ENCODE measurements at regions not wholly inside any gene's neighbourhood (a gene's known extent, or its start where the extent isn't known, plus 50 kb on each side); places are given as distances from the start of the nearest gene placed in this dataset.

DNA sequence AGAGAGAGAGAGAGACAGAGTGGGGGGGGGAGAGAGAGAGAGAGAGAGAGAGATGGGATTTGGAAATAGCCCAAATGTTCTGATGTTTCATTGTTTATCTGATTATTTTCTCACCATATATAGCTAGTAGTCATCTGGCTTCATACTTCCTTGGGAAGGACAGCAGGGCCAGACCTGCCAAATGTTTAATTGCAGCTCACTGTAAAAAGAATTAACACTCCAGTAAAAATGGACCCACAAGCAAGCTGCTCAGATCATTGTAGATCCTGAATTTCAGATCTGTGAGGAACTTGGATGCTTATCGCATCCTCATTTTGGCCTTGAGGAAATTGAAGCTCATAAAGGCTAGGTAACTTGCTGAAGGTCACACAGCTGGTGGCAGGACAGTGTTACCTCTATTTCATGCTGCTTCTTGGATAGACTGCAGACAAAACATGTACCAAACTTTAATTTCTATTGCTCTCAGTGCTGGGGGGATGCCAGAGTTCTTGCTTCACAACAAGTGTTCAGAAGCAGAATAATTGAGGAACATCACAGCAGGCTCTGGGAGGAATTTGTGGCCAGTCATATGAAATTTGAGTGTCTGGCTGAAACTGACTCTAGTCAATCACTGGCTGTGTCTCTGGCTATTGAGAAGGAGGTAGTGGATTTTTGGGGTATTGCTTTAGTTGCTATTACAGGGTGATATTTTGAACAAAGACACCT is 223.5 kb downstream of the PIK3C3 start:
- Histone ChIP-seq H3K9me3 (replicated peaks) (no peaks in the 10 kb centered on the region), H3K36me3 (no peaks in the 10 kb centered on the region), H3K4me1 (replicated peaks) (peaks cover 22% of the 10 kb centered on the region), H3K27me3 (replicated peaks) (no peaks in the 10 kb centered on the region), H3K27ac (no peak overlapping the region), H3K4me3 (no peak overlapping the region)
- no peak for DNase-seq (ENCODE audit: low read depth in 1 of 2, low spot score in 2 of 2)

DNA sequence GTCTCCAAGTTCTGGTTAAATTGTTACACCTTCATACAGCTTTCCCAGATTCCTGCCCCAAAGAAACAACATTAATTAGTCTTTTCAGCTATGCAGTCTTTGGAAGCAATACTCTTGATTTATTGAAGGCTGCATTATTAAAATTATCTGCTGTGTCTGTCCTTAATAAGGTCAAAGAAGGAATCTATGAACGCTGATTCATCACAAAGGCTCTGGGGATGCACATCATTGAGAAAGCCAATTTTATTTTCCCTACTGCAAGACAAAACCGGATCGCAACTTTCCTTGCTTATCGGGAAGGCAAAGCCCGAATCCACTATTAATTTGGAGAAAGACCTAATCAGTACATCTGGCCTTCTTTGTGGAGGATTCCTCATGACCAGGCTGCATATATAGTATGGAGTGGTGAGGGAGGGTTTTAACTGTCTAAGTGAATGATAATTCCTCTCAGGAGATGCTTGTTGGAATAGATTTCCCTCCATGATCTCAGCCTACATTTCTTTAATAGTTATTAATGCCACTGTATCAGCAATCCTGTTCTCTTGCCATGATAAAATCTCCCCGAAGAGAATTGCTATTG is 224.6 kb downstream of the PIK3C3 start:
- peaks cover 31% of the 10 kb centered on the region for H3K4me1 ChIP-seq (replicated peaks)
- H3K9me3 ChIP-seq (replicated peaks), result no peaks in the 10 kb centered on the region
- DNase-seq (ENCODE audit: low read depth in 1 of 2, low spot score in 2 of 2), result no peak
- no peaks in the 10 kb centered on the region for H3K27me3 ChIP-seq (replicated peaks)
- H3K4me3 ChIP-seq, result no peak overlapping the region
- no peak overlapping the region for H3K27ac ChIP-seq
- no peaks in the 10 kb centered on the region for H3K36me3 ChIP-seq

GRCh38 chr18:42181474-42181873 is 226.4 kb downstream of the PIK3C3 start:
- no peaks in the 10 kb centered on the region for H3K27me3 ChIP-seq (replicated peaks)

GRCh38 chr18:42182728-42183700 is 228.0 kb downstream of the PIK3C3 start:
- Histone ChIP-seq H3K4me1 (replicated peaks) (peaks cover 31% of the 10 kb centered on the region), H3K4me3 (no peak overlapping the region), H3K27ac (peak overlapping the region; percentile 42), H3K9me3 (replicated peaks) (no peaks in the 10 kb centered on the region), H3K36me3 (no peaks in the 10 kb centered on the region), H3K27me3 (replicated peaks) (no peaks in the 10 kb centered on the region)
- peak in 1 of 2 experiments; percentile 40 for DNase-seq (ENCODE audit: low read depth in 1 of 2, low spot score in 2 of 2)

More at GRCh38 chr18:42181474-42181873, 226.4 kb downstream of the PIK3C3 start:
- Histone ChIP-seq H3K36me3 (no peaks in the 10 kb centered on the region), H3K4me3 (no peak overlapping the region), H3K27ac (no peak overlapping the region; the same call in 1 of the 2 replicates), H3K9me3 (replicated peaks) (no peaks in the 10 kb centered on the region), H3K4me1 (replicated peaks) (peaks cover 31% of the 10 kb centered on the region)
- no peak for DNase-seq (ENCODE audit: low read depth in 1 of 2, low spot score in 2 of 2)

GRCh38 chr18:42183746-42184145 is 228.7 kb downstream of the PIK3C3 start:
- no peaks in the 10 kb centered on the region for H3K9me3 ChIP-seq (replicated peaks)
- H3K27me3 ChIP-seq (replicated peaks), result no peaks in the 10 kb centered on the region
- peak overlapping the region; percentile 42 for H3K27ac ChIP-seq
- peaks cover 31% of the 10 kb centered on the region for H3K4me1 ChIP-seq (replicated peaks)
- H3K36me3 ChIP-seq, result no peaks in the 10 kb centered on the region
- H3K4me3 ChIP-seq, result no peak overlapping the region
- DNase-seq (ENCODE audit: low read depth in 1 of 2, low spot score in 2 of 2), result peak; percentile 76 to 84

DNA sequence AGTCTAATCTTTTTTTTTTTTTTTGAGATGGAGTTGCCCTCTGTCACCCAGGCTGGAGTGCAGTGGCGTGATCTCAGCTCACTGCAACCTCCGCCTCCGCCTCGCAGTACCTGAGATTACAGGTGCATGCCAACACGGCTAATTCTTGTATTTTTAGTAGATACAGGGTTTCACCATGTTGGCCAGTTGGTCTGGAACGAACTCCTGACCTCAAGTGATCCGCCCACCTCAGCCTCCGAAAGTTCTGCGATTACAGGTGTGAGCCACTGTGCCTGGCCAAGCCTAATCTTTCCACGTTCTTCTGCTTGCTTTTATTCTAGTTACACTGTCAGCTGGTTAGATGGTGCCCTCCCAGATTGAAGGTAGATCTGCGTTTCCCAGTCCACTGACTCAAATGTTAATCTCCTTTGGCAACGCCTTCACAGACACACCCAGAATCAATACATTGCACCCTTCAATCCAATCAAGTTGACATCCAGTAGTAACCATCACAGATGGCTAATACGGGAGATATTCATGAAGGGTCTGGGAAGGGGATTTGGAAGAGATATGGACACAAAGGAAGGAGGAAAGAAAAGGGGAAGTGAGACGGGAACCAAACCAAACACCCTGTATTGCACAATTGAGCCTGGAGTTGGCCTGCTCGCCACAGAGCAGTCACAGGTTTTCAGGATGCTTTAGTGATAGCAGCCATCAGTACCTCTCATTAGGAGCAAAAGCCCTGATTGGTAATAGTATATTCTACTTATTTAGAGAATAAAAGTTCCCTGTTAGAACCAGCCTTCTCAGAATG is 229.8 kb downstream of the PIK3C3 start:
- no peaks in the 10 kb centered on the region for H3K36me3 ChIP-seq
- no peaks in the 10 kb centered on the region for H3K27me3 ChIP-seq (replicated peaks)
- H3K9me3 ChIP-seq (replicated peaks), result no peaks in the 10 kb centered on the region
- H3K4me1 ChIP-seq (replicated peaks), result peaks cover 31% of the 10 kb centered on the region
- H3K27ac ChIP-seq, result no peak overlapping the region
- no peak for DNase-seq (ENCODE audit: low read depth in 1 of 2, low spot score in 2 of 2)
- no peak overlapping the region for H3K4me3 ChIP-seq

- no peak for DNase-seq (ENCODE audit: low read depth in 1 of 2, low spot score in 2 of 2)
- no peak overlapping the region for H3K4me3 ChIP-seq
- no peaks in the 10 kb centered on the region for H3K27me3 ChIP-seq (replicated peaks)
Observed at GRCh38 chr18:42185486-42185885, 230.5 kb downstream of the PIK3C3 start.

DNA sequence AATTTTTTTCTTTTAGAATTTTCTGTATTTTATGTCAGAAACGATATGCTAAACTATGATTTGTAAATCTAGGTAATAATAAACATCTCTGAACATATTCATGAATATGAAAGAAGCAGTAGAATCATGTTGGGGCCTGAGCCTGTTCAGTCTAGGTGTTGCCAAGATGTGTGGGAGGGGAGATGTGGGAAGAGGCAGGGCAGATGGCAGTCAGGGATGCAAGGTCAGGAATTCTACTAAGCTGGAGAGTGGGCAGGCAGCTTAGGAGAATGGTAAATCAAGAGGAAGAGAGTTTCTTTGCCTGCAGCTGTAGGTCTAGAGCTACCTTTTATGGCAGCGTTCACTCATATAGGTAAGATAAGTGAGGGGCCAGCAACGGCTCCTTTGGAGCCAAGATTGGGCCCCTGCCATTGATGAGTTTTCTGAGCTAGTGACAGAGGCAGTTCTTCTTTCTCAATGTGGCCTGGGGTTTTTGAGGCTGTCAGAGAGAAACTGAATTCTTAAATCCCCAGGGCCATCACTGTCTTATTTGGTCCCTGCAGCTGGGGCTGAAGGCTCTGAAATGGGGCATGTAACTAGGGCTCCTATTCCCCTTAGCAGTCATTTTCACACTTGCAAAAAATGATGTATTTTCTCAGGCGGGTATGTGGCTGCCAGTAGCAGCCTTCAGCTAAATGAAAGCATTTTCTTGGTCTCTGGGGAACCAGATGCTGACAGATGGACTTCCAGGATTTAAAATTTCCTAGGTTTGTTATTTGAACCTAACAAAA is 232.8 kb downstream of the PIK3C3 start:
- no peaks in the 10 kb centered on the region for H3K36me3 ChIP-seq
- H3K4me1 ChIP-seq (replicated peaks), result peaks cover 25% of the 10 kb centered on the region

More at GRCh38 chr18:42185486-42185885, 230.5 kb downstream of the PIK3C3 start:
- no peak overlapping the region for H3K27ac ChIP-seq
- no peaks in the 10 kb centered on the region for H3K36me3 ChIP-seq
- peaks cover 31% of the 10 kb centered on the region for H3K4me1 ChIP-seq (replicated peaks)
- H3K9me3 ChIP-seq (replicated peaks), result no peaks in the 10 kb centered on the region

GRCh38 chr18:42190643-42191042 is 235.6 kb downstream of the PIK3C3 start:
- no peak for DNase-seq (ENCODE audit: low read depth in 1 of 2, low spot score in 2 of 2)
- Histone ChIP-seq H3K27me3 (replicated peaks) (no peaks in the 10 kb centered on the region), H3K4me3 (no peak overlapping the region), H3K4me1 (replicated peaks) (peaks cover 22% of the 10 kb centered on the region), H3K27ac (no peak overlapping the region), H3K9me3 (replicated peaks) (no peaks in the 10 kb centered on the region), H3K36me3 (no peaks in the 10 kb centered on the region)

More for the DNA sequence above, 232.8 kb downstream of the PIK3C3 start:
- H3K9me3 ChIP-seq (replicated peaks), result no peaks in the 10 kb centered on the region
- no peak overlapping the region for H3K4me3 ChIP-seq
- H3K27ac ChIP-seq, result no peak overlapping the region
- no peaks in the 10 kb centered on the region for H3K27me3 ChIP-seq (replicated peaks)
- DNase-seq (ENCODE audit: low read depth in 1 of 2, low spot score in 2 of 2), result no peak

DNA sequence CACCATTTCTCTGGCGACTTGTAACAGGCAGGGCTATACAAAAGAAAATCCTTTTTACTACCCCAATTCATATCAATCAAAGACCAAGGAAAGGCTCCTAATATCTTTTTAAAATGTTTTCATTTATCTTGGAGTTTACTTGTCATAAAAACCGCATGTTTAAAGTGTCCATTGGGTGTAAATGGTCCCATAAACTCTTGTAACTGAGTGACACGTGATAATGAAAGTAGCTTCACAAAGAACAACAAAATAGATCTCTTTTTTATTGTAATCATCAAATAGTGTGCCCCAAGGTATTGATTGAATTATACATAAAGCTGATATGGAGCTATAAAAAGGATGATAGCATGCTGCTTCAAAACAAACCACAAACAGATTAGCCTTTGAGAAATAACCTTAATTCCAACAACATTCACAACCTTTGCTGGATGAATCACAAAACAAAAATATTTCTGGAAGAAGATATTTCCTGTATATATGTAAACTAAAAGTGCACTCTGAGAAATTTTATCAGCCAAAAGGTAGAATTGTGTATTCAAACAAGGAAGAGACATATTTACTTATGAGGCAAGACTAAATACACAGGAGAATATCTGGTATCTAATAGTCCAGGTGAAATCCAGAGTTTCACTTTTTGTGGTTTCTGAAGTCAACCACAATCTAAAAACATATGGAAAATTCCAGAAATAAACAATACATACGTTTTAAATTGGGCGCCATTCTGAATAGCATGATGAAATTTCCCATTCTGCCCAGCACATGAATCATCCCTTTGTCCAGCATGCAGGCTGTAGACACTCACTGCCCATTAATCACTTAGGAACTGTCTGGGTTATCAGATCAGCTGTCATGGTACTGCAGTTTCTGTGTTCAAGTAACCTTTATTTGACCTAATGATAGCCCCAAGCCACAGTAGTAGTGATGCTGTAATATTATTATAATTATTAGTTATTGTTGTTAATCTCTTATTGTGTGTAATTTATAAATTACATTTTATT is 237.5 kb downstream of the PIK3C3 start:
- Histone ChIP-seq H3K4me1 (replicated peaks) (peaks cover 39% of the 10 kb centered on the region), H3K27ac (peak overlapping the region; percentile 56), H3K36me3 (no peaks in the 10 kb centered on the region), H3K27me3 (replicated peaks) (no peaks in the 10 kb centered on the region), H3K9me3 (replicated peaks) (no peaks in the 10 kb centered on the region), H3K4me3 (no peak overlapping the region)
- DNase-seq (ENCODE audit: low read depth in 1 of 2, low spot score in 2 of 2), result peak in 1 of 2 experiments; percentile 51

- Histone ChIP-seq H3K4me3 (no peak overlapping the region), H3K4me1 (replicated peaks) (peaks cover 42% of the 10 kb centered on the region), H3K36me3 (no peaks in the 10 kb centered on the region), H3K27ac (peak overlapping the region; percentile 82), H3K9me3 (replicated peaks) (no peaks in the 10 kb centered on the region), H3K27me3 (replicated peaks) (no peaks in the 10 kb centered on the region)
- peak in 1 of 2 experiments; percentile 75 for DNase-seq (ENCODE audit: low read depth in 1 of 2, low spot score in 2 of 2)
Observed at GRCh38 chr18:42196651-42197050, 241.6 kb downstream of the PIK3C3 start.

DNA sequence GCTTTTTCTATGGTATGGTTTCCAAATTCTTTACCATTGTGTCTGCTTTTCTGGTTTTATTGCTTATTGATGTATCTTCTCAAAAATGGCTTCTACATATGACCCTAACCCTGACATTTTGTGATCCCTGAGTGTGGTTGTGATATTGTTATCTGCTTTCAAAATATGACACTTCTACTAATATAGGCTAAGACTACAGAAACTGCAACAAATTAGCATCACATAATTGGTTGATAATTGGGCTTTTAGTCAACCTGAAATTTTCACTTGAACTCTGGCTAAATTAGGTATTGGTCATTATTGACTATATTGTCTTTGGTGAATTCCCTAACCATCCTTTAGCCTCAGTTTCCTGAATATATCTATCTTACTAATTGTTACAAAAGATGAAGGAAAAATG is 246.1 kb downstream of the PIK3C3 start:
- DNase-seq (ENCODE audit: low read depth in 1 of 2, low spot score in 2 of 2), result no peak
- Histone ChIP-seq H3K27ac (no peak overlapping the region), H3K4me3 (no peak overlapping the region), H3K4me1 (replicated peaks) (peaks cover 16% of the 10 kb centered on the region), H3K27me3 (replicated peaks) (no peaks in the 10 kb centered on the region), H3K36me3 (no peaks in the 10 kb centered on the region), H3K9me3 (replicated peaks) (no peaks in the 10 kb centered on the region)
